ENCODE measurements at regions not wholly inside any gene's neighbourhood (a gene's known extent, or its start where the extent isn't known, plus 50 kb on each side); places are given as distances from the start of the nearest gene placed in this dataset.

- DNase-seq = no peak
Observed at GRCh38 chr10:91040343-91040742, 119.5 kb upstream of the ANKRD1 start.

GRCh38 chr10:91042069-91042468 lies 121.2 kb upstream of the ANKRD1 start:
- DNase-seq = no peak

GRCh38 chr10:91043173-91043910 lies 122.5 kb upstream of the ANKRD1 start:
- no peak for DNase-seq

- no peak for DNase-seq
Observed at GRCh38 chr10:91046869-91047268, 126.0 kb upstream of the ANKRD1 start.

GRCh38 chr10:91048380-91048779 lies 127.5 kb upstream of the ANKRD1 start:
- no peak for DNase-seq

- no peak for DNase-seq
Observed at GRCh38 chr10:91049296-91049987, 128.6 kb upstream of the ANKRD1 start.

- DNase-seq = no peak
Observed at GRCh38 chr10:91049988-91050360, 129.1 kb upstream of the ANKRD1 start.

- no peak for DNase-seq
Observed at GRCh38 chr10:91050371-91051034, 129.6 kb upstream of the ANKRD1 start.

- no peak for DNase-seq
Observed at GRCh38 chr10:91051829-91052228, 130.9 kb upstream of the ANKRD1 start.

GRCh38 chr10:91054325-91054724 lies 133.4 kb upstream of the ANKRD1 start:
- no peak for DNase-seq

- no peak for DNase-seq
Observed at GRCh38 chr10:91061187-91061586, 140.3 kb upstream of the ANKRD1 start.

GRCh38 chr10:91061608-91062007 lies 140.7 kb upstream of the ANKRD1 start:
- DNase-seq = no peak

GRCh38 chr10:91062091-91062490 lies 141.2 kb upstream of the ANKRD1 start:
- no peak for DNase-seq

GRCh38 chr10:91071786-91072185 lies 148.7 kb upstream of the PCGF5 start:
- no peak for DNase-seq

- DNase-seq = no peak
Observed at GRCh38 chr10:91073286-91073979, 147.0 kb upstream of the PCGF5 start.

GRCh38 chr10:91076991-91077548 lies 143.4 kb upstream of the PCGF5 start:
- DNase-seq = no peak

GRCh38 chr10:91077549-91078071 lies 142.9 kb upstream of the PCGF5 start:
- no peak for DNase-seq

- DNase-seq = no peak
Observed at GRCh38 chr10:91080776-91081175, 139.7 kb upstream of the PCGF5 start.

- DNase-seq = no peak
Observed at GRCh38 chr10:91082447-91082846, 138.0 kb upstream of the PCGF5 start.

- DNase-seq = no peak
Observed at GRCh38 chr10:91088300-91089140, 131.9 kb upstream of the PCGF5 start.

GRCh38 chr10:91090761-91091529 lies 129.5 kb upstream of the PCGF5 start:
- no peak for DNase-seq

All from SHP77 (cell line).